Amniotic epithelial cell (primary cell): ENCODE measurements at regions not wholly inside any gene's neighbourhood (a gene's known extent, or its start where the extent isn't known, plus 50 kb on each side); places are given as distances from the start of the nearest gene placed in this dataset.
"Not testable (repeated sequence)": the region's sequence is repeated elsewhere in the genome, so short reads cannot be mapped to it uniquely, and the experiment has no call there.

ENCODE experiments used
- DNase-seq: peaks from one replicate; pipeline ENCODE4 v3.0.0-alpha.2; 2010; ENCODE audit warnings: low read depth

GRCh38 chr4:177948853-177949252, 506.6 kb upstream of the AGA start:
- DNase-seq = no peak

DNA sequence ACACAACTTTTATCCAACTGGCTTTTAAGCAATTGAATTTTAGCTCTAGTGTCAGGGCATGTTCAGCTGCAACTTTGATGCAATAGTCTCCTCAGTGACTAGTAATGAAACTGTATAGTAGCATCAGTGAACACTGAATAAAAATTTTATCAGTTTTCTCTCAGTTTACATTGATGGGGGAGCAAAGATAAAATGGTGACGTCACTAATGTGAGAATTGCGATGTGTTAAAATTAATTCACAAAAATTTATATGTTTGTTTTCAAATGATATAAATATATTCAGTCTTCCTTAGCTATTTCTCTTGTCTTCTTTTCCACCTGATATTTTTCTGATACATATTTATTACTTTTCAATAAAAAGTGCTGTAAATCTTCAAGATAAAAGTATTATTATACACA, 508.8 kb upstream of the AGA start:
- no peak for DNase-seq

- DNase-seq = no peak
Observed at GRCh38 chr4:177952723-177953122, 510.5 kb upstream of the AGA start.

- DNase-seq = no peak
Observed at GRCh38 chr4:177957596-177958360, 515.5 kb upstream of the AGA start.

DNA sequence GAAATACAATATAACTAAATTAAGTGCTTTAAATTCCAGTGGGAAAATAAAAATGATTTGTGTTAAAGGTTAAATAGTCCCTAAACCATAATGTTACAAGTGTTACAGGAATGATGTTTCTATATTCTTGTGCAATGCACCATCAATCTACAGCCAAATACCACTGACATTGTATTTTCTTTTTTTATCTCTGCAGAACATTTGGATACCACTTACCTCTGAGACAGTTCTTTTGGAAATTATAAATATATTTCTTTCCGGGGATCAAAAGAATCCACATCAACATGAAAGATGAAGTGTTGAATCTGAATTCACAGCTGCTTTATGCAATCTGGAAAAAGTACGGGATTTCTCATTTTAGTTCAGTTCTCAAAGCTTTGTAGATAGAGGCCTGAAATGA, 518.3 kb upstream of the AGA start:
- no peak for DNase-seq

DNA sequence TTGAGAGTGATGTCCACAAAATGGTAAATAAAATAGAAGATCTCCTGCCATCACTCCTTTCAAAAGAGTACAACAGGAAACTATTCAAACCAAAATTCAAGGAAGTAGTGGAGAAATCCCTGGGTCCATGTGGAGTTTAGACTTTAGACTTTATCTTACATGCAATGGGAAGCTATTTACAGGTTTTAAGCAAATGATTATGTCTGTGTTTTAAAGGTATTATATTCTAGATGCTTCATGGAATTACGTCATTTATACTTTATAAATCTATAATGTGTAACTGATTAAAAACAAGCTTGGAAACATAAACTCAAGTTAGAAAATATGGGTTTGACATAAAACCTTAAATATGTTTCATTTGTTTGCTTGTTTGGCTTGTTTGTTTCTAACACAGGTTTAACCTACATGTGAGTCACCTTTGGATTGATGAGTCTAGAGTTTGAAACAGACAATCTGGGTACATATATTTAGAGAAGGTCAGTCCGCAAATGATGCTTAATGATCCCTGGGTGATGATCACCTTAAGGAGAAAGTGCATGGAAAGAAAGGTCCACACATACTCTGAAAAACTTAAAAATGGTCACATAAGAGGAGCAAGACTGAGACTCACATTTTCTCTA, 519.6 kb upstream of the AGA start:
- no peak for DNase-seq

- DNase-seq = peak; percentile 16
Observed at GRCh38 chr4:177964061-177964460, 521.8 kb upstream of the AGA start.

DNA sequence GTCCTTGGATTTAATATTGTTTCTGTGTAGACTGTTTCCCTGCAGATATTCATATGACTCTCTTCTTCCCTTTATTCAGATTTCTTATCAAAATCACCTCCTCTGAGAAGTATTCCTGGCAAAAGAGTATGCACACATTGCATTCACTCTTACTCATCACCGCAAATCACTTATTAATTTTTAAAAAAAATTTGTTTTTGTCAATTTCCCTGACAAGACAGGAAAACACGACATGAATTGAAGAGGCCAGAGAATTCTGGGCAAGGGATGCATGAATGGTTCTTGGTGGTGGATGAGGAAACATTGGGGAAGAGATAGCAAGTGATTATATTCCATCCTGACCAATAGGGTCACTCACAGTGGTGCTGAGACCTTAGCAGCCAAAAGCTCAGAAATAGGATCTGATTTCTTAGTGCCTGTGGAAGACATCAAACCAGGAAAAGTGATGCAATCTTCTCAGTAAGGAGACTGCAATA, 522.5 kb upstream of the AGA start:
- DNase-seq = peak; percentile 14

- no peak for DNase-seq
Observed at GRCh38 chr4:177967328-177967727, 525.1 kb upstream of the AGA start.

DNA sequence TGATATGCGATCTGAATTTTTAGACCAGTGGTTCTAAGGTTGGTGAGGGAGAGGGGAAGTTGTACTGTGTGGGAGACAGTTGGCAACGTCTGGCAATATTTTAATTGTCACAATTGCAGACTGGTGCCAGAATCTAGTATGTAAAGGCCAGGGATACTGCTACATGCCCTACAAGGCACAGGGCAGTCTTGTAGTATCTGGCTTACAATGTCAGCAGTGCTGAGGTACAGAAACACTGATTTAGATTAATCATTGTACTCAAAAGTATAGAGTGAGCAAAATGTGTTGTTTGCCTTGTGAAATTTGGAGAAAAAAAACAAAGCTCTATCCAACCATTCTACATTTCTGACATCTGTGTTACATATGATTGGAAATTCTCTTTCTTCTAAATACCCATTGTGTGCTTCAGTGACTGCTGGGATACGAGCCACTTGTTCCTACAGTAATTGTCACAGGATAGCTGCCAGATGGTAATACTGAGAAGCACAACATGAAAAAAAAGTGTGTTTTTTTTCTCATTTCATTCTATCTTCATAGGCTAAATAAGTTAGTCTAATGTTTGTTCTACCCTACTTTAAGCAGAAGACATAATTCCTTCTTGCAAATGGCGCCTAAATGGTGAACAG, 526.7 kb upstream of the AGA start:
- no peak for DNase-seq

GRCh38 chr4:177974461-177974860, 532.2 kb upstream of the AGA start:
- DNase-seq = no peak

- no peak for DNase-seq
Observed at GRCh38 chr4:177975315-177975987, 533.2 kb upstream of the AGA start.

- DNase-seq = no peak
Observed at GRCh38 chr4:177986236-177986635, 544.0 kb upstream of the AGA start.

- no peak for DNase-seq
Observed at GRCh38 chr4:177987896-177988295, 545.7 kb upstream of the AGA start.

DNA sequence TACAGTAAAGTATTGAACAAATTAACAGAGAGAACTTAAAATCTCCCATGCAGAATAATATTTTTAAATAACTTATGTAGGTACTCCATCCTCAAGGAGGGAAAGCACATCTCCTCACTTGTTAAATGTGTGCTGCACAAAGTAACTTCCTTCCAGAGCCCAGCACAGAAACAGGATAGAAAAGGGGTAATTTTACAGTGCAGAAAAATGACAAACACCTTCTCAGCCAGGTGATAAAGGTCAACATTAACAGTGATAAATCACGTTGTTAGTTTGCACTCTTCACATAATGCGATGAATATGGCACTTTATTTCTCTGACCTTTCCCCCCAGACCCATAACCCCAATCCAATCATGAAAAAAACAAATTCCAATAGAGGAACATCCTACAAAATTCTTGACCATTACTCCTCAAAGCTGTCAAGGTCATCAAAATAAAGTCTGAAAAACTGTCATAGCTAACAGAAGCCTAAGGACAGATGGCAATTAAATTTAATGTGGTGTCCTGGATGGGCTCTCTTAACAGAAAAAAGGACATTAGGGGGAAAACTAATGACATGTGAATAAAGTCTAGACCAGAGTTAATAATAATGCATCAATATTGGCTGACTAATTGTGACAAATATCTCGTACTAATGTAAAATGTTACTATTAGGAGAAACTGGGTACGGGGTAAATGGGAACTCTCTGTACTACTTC, 547.4 kb upstream of the AGA start:
- DNase-seq = no peak

- no peak for DNase-seq
Observed at GRCh38 chr4:178003098-178003657, 560.9 kb upstream of the AGA start.

DNA sequence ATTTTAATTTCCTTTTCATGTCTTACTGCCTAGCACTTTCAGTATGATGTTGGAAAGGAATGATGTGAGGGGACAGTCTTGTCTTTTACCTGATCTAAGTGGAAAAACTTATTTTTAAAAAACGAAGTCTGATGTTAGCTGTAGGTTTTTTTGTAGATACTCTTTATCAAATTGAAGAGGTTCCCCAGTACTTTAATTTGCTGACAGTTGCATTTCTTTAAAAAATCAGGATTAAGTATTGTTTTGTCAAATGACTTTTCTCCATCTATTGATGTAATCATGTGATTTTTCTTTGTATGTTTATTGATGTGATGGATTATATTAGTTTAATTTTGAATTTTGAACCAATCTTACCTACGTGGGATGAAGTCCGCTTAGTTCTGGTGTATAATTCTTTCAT, 568.4 kb upstream of the AGA start:
- no peak for DNase-seq

DNA sequence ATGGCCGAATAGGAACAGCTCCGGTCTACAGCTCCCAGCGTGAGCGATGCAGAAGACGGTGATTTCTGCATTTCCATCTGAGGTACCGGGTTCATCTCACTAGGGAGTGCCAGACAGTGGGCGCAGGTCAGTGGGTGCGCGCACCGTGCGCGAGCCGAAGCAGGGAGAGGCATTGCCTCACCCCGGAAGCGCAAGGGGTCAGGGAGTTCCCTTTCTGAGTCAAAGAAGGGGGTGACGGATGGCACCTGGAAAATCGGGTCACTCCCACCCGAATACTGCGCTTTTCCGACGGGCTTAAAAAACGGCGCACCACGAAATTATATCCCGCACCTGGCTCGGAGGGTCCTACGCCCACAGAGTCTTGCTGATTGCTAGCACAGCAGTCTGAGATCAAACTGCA, 572.8 kb upstream of the AGA start:
- not testable (repeated sequence) for DNase-seq

GRCh38 chr4:178026999-178027398, 584.8 kb upstream of the AGA start:
- no peak for DNase-seq

GRCh38 chr4:178027796-178028195, 585.6 kb upstream of the AGA start:
- DNase-seq = no peak

- DNase-seq = no peak
Observed at GRCh38 chr4:178028481-178028880, 586.2 kb upstream of the AGA start.
